ENCODE measurements at regions not wholly inside any gene's neighbourhood (a gene's known extent, or its start where the extent isn't known, plus 50 kb on each side); places are given as distances from the start of the nearest gene placed in this dataset.

DNA sequence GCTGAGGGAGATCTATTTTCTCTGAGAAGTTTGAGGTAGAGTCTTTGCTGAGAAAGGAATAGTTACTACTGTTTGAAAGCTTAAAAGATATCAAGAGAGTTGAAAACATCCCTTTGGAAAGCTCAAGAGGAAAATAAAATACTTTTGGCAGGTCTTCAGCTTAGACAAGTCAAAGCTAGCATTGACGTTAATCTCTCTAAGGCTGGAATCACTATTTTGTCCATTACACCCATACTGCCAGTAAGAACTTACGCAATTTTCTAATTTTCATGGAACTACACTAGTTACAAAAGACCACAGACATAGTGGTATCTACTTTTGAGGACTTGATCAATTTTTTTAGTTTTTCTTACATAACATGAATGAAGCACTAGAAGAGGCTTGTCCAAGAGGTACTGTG lies 494.9 kb downstream of the PSAT1 start:
- TF ChIP-seq, protein P1, sequence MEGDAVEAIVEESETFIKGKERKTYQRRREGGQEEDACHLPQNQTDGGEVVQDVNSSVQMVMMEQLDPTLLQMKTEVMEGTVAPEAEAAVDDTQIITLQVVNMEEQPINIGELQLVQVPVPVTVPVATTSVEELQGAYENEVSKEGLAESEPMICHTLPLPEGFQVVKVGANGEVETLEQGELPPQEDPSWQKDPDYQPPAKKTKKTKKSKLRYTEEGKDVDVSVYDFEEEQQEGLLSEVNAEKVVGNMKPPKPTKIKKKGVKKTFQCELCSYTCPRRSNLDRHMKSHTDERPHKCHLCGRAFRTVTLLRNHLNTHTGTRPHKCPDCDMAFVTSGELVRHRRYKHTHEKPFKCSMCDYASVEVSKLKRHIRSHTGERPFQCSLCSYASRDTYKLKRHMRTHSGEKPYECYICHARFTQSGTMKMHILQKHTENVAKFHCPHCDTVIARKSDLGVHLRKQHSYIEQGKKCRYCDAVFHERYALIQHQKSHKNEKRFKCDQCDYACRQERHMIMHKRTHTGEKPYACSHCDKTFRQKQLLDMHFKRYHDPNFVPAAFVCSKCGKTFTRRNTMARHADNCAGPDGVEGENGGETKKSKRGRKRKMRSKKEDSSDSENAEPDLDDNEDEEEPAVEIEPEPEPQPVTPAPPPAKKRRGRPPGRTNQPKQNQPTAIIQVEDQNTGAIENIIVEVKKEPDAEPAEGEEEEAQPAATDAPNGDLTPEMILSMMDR (IDR thresholded peaks at IDR 0.05), result no peak
- TF ChIP-seq POLR2AphosphoS5 (IDR thresholded peaks at IDR 0.05) (no peak), POLR2A (IDR thresholded peaks at IDR 0.05) (no peak), EP300 (IDR thresholded peaks at IDR 0.05) (no peak)
